ENCODE measurements at regions not wholly inside any gene's neighbourhood (a gene's known extent, or its start where the extent isn't known, plus 50 kb on each side); places are given as distances from the start of the nearest gene placed in this dataset.

DNA sequence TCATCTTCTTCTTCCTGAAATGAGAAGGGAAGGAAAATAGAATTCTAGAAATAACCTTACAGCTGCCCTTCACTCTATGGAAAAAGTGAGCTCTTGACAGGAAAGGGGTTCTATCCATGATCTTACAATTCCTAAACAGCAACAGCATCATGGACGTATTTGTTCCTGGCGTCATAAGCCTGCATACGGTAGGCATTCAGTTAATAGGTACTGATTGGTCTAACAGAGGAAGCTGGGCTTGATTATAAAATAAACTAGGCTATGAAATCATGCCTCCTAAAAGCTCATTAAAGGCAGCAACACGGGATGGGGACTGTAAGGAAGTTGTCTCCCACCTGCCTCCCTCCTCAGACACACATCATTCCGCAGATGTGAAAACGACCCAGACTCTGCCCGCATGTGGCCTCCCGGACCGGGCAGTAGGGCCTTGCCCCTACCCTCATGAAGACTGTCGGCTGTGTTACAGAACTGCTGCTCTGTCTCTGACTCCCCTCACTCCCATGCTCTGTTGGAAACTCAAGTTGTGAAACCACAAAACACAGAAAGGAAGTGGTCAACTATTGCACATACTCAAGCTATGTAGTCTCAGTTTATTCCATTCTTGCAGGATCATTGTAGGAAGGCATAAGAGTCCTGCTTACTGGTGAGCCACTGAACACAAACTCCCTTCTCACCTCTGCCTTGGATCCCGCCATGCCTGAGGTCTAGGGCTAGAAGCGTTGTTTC is 129.8 kb downstream of the DLEU7 start:
- no peak for DNase-seq (ENCODE audit: low read depth)

DNA sequence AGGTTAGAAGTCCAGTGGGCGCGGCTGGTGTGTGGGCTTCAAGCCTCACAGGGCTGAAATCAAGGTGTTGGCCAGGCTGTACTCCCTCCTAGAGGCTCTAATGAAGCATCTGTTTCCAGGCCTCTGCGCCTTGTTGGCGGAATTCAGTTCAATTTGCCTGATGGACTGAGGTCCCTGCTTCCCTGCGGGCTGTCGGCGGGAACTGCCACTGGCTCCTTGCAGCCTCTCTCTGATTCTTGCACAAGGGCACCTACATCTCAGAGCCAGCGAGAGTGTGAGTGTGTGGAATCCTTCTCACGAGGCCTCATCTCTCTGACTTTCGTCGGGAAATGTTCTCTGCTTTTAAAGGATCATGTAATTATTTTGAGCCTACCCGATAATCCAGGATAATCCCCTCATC is 128.6 kb downstream of the DLEU7 start:
- DNase-seq (ENCODE audit: low read depth) = no peak

DNA sequence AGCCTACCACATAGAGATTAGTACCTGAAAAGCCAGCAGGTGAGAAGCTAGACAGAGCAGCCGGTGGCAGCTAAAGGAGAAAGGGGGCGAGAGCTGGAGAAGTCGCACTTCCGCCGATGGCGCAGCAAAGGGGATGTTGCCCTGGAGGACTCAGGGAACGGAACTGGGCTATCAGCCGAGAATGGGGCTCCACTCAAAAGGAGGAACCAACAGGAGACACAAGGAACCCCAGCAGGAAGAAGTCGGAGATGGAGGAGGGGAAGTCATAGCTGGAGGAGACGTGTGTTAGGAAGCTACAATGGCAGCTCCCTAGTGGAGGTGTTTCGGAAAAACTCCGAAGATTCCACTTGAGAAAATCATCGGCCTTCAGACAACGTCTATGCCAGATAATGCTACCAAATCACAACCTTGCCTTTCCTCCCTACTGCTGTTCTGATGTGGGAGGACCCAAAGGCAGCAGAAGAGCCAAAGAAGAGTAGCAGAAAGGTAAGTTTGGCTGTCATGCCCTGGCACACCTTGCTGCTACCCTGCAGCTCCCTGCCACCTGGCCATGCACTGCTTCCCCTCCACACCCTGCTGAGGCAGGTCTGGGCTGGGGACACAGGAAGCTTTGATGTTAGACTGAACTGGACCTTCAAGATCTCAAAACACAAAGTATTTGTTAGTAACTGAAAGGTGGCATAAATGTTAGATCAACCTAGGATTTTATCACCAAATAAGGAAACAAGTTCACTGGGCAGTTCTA is 127.9 kb downstream of the DLEU7 start:
- no peak for DNase-seq (ENCODE audit: low read depth)

DNA sequence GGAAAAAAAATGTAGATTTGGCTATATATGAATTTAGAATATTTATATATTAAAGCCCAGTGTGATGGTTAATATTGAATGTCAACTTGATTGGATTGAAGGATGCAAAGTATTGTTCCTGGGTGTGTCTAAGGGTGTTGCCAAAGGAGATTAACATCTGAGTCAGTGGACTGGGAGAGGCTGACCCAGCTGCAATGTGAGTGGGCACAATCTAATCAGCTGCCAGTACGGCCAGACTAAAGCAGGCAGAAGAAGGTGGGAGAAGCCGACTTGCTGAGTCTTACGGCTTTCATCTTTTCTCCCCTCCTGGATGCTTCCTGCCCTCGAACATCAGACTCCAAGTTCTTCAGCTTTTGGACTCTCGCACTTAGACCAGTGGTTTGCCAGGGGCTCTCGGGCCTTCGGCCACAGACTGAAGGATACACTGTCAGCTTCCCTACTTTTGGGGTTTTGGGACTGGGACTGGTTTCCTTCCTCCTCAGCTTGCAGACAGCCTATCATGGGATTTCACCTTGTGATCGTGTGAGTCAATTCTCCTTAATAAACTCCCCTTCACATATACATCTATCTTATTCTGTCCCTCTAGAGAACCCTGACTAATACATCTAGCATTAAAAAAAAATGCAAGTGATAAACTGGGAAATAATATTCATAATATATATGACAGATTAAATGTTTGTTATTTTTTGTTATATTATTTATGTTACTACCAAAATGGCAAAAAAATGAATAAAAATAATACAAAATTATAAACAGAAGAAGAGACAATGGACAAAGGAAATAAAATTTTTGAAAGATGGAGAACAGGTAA is 122.4 kb downstream of the DLEU7 start:
- no peak for DNase-seq (ENCODE audit: low read depth)

DNA sequence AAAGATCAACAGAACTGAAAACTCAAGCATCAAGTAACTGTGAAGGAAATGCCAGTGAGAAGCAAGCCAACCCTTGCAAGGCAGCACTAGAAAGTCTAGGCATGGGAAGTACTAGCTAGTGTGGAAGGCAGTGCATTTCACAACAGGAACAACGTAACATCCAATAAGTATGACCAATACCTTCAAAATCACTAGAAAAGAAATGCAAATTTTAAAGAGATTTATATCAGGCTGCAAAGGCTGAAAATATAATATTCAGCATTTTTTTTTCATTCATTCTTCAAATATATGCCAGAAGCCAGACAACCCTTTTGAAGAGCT is 121.9 kb downstream of the DLEU7 start:
- no peak for DNase-seq (ENCODE audit: low read depth)

DNA sequence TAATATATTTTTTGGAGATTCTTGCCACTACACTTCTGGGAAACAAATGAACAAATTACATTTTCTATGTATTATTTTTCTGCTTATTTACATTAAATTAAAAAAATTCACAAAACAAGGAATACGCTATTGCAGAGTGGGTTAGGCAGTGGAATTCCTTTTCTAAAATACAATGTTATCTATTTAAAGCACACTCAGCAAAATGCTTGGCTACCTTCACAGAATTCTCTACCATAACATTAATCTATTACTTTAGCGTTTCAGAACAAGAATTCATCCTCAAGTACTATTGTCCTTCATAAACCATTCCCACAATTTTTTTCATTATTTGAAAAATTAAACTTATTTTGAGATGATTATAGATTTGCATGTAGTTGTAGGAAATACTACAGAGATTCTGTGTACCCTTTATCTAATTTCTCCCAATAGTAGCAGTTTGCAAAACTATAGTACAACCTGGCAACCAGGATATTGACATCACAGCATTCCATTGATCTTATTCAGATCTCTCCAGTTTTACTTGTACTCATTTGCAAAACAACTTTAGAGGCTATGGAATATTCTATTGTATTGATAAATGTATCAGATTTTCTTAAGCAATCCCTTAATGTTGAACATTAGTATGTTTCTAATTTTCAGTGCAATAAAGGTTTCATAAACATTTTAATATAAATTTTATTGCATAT is 120.9 kb downstream of the DLEU7 start:
- no peak for DNase-seq (ENCODE audit: low read depth)

DNA sequence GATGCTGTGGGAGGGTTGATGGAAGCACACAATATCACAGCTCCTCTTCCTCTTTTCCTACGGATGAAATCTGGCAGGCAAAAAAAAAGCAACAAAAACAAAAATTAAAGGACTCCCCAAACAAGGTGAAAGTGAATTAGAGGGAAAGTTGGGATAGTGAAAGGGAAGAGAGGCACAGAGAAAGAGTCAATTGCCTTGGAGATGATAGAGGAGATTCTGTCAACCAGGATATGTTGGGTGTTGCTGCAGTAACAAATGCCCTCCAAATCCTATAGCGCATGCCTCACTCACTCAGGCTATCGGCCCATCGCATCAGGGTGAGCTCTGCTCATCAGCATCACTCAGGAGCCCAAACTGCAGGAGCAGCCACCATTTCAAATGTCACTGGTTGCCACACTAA is 119.1 kb downstream of the DLEU7 start:
- DNase-seq (ENCODE audit: low read depth) = no peak

DNA sequence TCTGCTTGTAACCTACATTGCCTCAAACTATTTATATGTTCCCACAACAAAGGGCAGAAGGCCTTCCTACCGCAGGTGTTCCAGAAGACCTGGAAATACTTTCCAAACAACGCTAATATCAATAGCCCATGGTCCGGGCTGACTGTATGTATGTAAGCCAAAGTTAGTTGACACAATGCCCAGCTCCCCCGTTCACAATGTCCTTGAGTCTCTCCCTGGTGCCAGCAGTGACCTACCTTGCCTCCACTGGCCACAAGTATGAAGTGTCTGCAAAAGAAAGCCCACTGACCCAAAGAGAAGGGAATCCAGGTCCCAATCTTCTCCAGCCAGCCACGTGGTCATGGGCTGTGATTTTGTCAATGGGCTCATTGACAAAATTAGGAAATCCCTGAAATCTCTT is 118.6 kb downstream of the DLEU7 start:
- no peak for DNase-seq (ENCODE audit: low read depth)

DNA sequence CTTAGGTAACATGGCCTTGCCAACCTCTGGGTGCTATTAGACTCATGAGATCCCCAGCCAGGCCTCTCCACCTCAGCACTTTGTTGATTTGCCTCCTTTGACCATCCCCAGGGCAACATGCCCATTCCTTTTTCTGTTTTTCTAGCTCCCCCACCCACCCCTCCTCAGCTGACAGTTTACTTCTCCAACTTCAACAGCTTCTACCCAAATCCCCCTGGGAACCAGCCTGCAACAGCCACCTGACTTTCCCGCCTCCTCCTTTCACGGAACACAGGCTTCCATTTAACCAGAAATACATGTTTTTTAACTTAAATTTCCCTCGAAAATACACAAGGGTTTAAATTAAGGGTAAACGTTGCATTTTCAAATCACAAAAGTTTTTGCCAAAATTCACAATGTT is 117.3 kb downstream of the DLEU7 start:
- no peak for DNase-seq (ENCODE audit: low read depth)

DNA sequence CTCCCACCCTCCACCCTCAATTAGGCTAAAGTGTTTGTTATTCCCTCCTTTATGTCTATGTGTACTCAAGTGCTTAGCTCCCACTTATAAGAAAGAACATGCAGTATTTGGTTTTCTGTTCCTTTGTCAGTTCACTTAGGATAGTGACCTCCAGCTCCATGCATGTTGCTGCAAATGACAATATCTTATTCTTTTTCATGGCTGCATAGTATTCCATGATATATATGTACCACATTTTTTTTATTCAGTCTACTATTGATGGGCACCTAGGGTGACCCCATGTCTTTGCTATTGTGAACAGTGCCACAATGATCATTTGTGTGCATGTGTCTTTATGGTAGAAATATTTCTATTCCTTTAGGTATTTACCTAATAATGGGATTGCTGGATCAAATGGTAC is 114.3 kb downstream of the DLEU7 start:
- DNase-seq (ENCODE audit: low read depth) = no peak

DNA sequence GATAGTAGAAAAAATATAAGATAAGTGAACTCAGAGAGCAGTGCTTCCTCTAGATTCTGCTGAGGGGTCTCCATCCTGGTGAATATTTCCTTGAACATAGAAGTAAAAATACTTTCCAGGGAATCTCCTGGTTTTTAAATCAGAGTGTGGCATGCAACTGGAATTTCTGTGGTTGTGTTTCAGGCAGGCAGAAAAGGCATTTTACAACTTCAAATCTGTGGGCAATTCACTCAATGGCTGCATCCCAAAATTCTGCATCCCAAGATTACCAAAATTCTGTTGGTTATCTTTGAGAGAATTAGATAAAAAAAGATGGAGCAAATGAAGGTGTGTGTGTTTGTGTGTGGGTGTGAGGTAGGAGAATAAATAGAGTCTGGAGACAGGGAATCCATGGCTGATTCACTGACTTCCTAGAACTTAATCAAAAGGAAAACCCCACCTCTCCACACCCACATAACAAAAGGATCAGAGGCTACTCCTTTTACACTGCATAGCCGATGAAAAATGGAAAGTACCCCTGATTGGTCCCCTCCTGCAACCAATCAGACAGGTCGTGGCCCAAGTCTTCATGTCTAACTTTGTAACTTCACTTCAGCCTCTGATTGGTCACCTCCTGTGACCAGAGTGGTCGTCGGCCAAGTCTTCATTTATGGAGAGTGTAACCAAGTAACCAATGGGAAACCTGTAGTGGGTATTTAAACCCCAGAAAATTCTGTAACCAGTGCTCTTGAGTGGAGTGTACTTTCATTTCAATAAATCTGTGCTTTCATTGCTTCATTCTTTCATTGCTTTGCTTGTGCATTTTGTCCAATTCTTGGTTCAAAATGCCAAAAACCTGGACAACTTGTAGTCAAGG is 112.8 kb downstream of the DLEU7 start:
- DNase-seq (ENCODE audit: low read depth) = no peak

DNA sequence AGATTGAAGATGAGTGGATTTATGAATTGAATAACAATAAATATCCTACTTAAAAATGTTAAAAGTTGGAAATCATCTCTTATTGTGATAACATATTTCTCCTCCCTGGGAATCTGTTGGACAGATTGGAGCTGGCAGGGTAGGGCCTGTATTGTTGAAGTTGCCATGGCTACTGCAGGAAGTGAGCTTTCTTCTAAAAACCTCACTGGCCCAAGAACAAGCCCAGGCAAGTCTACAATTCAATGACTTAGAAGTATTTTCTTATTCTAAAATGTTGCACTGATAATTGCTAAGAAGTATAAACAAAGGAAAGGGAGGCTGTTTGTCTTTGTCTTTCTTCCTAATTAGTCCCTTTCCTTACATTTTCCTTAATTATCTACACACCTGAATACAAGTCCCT is 112.1 kb downstream of the DLEU7 start:
- DNase-seq (ENCODE audit: low read depth) = no peak

DNA sequence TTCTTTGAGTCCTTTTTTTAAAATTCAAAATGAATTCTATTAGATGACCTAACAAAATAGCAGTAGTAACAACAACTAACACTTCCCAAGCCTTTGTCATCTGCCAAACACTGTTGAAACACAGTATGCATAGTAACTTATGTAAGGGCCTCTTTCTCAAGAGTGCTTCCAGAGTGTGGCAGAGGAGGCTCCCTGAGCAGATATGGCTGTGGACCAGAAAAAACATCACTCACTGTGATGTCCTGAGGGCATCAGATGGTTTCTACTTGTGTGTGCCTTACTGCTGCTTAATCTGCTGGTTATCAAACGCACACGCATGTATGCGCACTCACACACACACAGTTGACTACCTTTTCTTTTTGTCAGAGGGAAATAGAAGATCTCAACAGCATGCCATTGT is 110.8 kb downstream of the DLEU7 start:
- no peak for DNase-seq (ENCODE audit: low read depth)

DNA sequence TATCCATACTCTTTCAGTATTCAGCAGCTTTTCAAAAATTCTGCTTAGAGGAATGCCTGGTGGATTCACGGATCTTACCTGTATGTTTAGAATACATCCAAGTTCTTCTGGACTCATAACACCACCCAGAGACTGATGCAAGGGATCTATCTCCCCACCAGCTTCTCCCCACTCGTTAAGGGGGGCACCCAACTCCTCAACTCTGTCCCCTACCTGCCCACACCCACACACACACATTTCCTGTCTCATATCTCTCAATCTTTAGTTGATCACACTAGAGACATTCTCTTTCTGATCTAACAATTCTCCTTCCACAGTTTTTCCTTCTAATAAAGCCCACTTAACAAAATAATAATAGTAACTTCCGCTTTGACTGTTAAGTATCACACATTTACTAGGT is 110.1 kb downstream of the DLEU7 start:
- no peak for DNase-seq (ENCODE audit: low read depth)

DNA sequence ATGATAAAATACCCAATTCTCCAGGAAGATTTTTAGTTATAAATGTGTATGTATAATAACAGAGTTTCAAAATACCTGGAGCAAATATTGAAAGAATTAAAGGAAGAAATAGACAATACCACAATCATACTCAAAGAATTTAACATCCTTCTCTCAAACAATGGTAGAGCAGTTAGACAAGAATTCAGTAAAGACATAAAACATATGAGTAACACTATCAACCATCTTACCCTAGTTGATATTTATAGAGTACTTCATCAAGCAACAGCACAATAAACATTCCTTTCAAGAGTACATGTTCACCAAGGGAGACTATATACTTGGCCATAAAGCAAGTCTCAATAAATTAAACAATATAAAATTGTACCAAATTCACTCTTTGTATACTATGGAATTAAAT is 108.4 kb downstream of the DLEU7 start:
- DNase-seq (ENCODE audit: low read depth) = no peak

DNA sequence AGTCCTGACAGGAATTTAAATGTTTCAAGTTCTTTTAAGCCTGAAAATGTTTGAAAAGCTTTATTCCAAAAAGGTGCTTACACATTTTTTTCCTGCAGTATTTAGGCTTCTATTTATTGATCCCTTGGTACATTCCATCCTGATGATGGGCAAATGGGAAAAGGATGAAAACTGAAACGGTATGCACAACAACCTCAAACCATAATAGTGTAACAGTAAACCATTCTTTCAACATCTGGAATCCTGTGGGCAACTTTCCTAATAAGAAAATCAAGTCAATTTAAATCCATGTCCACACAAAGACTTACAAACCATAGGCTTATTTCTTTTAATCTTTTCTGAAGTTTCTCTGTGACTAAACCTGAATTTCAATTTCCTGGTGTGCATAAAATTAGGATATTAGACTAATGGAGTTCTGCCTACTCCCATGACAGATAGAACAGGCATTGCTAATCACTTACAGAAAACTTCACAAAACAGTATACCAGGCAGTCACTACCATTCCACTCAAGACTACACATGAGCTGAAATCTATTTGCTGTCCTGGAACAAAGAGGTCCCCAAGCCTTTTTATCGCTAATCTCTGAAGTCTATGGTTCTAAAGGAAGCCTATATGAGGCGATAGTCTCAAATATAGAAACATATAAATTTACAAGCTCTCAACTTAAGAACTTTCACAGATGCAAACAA is 103.3 kb downstream of the DLEU7 start:
- no peak for DNase-seq (ENCODE audit: low read depth)

DNA sequence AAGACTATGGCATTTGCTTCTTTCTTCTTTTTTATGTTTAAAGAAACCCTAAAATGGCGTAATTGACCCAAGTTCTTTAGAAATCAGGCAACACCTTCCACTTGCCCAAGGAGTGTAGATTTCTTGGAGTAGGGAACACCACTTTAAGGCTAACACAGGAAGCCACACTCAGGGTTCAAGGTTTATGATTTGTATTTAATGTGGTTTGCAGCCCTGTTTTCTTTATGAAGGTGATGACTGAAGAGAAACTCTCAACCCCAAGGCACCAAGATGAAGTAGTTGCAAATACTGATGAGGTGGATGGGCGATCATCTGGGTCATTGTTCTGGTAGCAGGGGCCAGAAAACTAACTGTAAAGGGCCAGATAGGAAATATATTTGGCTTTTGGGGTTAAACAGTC is 101.1 kb downstream of the DLEU7 start:
- DNase-seq (ENCODE audit: low read depth) = no peak

DNA sequence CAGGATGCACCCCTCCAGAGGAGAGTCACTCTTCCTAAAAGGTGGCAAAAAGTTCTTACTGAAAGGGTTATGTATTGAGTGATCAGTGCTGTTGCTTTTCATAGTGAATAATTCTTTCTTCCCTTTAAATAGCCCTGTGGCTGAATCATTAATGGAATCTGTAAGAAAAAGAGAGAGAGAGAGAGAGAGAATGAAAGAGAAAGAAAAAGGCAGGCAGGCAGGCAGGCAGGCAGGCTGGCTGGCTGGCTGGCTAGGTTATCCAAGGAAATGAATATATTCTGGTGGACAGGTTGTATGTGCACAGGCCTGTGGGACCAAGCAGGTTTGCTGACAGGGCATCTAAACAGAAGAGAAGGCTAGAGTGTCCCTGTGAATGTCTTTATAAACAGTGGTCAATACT is 100.5 kb downstream of the DLEU7 start:
- no peak for DNase-seq (ENCODE audit: low read depth)

DNA sequence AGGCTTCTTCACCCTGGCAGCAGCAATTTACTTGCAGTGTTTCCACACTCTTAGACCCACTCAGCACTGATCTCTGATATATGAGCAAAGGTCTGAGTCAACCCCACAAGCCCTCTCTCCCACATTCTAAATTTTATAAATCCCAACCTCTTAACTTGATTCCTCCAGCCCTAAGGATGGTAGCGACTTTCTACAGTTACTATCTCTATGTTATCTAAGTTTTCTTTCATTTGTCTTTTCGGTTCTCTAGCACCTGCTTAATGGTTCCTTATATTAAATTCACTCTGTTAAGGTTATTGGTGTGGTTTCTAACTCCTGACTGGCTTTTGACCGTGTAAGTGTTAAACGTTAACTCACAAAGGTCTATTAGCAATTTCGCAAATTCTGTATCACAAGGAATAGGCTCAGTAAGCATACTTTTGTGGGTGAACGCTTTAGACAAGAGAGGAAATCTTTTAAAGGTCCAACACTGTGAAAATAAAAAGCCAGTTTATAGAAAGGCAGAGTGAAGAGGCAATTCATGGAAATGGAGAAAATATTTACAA is 99.3 kb downstream of the DLEU7 start:
- DNase-seq (ENCODE audit: low read depth) = no peak

DNA sequence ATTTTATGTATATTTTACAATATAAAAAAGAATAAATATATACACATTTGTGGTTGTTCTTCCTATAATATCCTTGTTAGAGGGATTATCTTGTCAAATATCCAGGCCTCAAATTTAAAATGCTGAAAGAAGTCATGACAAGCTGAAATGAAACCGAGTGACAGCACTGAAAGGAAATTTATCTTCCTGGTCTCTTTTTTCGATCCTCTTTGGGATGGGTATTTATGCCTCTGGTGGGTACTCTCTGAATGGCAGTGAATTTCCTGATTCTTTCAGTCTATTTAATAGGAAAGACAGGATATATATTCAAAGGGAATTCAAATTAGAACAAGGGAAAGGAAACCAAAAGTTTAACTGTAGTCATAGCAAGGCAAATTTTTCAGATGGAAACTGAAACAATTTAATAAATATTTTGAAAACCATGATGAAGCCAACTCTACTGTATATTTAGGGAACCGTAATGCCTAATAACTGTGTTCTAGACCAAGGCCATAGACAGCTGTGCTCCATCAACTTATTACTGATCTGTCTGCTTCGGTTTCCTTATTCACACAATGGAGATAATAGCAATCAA is 97.9 kb downstream of the DLEU7 start:
- DNase-seq (ENCODE audit: low read depth) = no peak
